Stimulated activated CD8-positive, alpha-beta memory T cell treated with anti-CD3 and anti-CD28 coated beads, Interleukin-4, amount 100 ng/mL, for 1 hour (primary cell): ENCODE measurements at regions not wholly inside any gene's neighbourhood (a gene's known extent, or its start where the extent isn't known, plus 50 kb on each side); places are given as distances from the start of the nearest gene placed in this dataset.

Source experiments
- DNase-seq, 2 donors: peaks; one replicate each; pipeline ENCODE4 v3.0.0-alpha.2; 2020; ENCODE audit warnings: low read depth in 2 of 2, low spot score in 1 of 2

- DNase-seq, result no peak
Measured at GRCh38 chr15:79373113-79373512, 59.0 kb upstream of the MINAR1 start.

- DNase-seq, result no peak
Measured at GRCh38 chr15:79373728-79374127, 58.4 kb upstream of the MINAR1 start.

GRCh38 chr15:79376383-79376782 is 55.8 kb upstream of the MINAR1 start:
- DNase-seq, result no peak

- no peak for DNase-seq
Measured at GRCh38 chr15:79378394-79379109, 53.6 kb upstream of the MINAR1 start.

GRCh38 chr15:79380755-79381497 is 51.2 kb upstream of the MINAR1 start:
- peak; percentile 46 to 54 for DNase-seq

- DNase-seq, result no peak
Measured at GRCh38 chr15:79381593-79381992, 50.5 kb upstream of the MINAR1 start.
